ENCODE measurements at regions not wholly inside any gene's neighbourhood (a gene's known extent, or its start where the extent isn't known, plus 50 kb on each side); places are given as distances from the start of the nearest gene placed in this dataset.
A peak's percentile ranks its signal among the peaks of the same experiment; 100 is the strongest.

DNA sequence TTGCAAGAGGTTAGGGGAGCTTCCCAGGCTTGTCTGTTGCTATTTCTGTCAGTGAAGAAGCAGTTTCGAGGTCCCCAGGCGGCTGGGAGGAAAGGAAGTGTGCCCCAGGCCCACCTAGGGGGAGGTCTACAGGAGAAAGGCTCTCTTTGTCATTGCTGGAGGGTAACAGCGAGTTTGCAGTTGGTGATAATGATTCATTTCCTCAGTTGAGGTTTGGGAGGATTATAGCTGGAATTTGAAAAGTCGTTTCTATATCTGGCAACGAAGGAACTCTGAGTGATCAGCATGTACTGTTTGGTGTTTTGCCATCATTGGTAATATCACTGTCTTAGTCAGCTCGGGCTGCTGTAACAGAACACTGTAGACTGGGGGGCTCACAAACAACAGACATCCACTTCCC lies 65.5 kb upstream of the UBE3A start:
- no peaks in the 10 kb centered on the region for H3K9me3 ChIP-seq (ENCODE audit: control insufficient read depth, low read depth, low read length)
- H2BK20ac ChIP-seq (ENCODE audit: low read depth, low read length, poor library complexity, severe bottlenecking) = no peak overlapping the region
- no peaks in the 10 kb centered on the region for H3K27me3 ChIP-seq (ENCODE audit: insufficient read depth, low read length)
- H2BK5ac ChIP-seq (ENCODE audit: insufficient read length, low read length) = no peak overlapping the region
- no peaks in the 10 kb centered on the region for H3K79me2 ChIP-seq (ENCODE audit: insufficient read depth, low read length)
- Mint-ChIP-seq H3K27me3 (ENCODE audit: low read depth) (no peaks in the 10 kb centered on the region; the same call in 1 of the 2 replicates), H3K9me3 (peaks cover 3 to 5% of the 10 kb centered on the region in 2 experiments; a peak in 3 of 5 replicates), H3K4me1 (peaks cover 38 to 40% of the 10 kb centered on the region in 2 experiments), H3K4me3 (no peak overlapping the region; a peak in 1 of 5 replicates), H3K27ac (peak overlapping the region in 1 of 3 experiments; percentile 6; a peak in 2 of 7 replicates), H3K36me3 (ENCODE audit: insufficient read depth in 1 of 3, low read depth in 3 of 3) (peaks cover 0 to 3% (median 3%) of the 10 kb centered on the region in 3 experiments; a peak in 3 of 7 replicates)
- no peak overlapping the region for H3K4ac ChIP-seq (ENCODE audit: low read depth, low read length)
- H2BK120ac ChIP-seq (ENCODE audit: low read depth, low read length, poor library complexity, severe bottlenecking) = no peak overlapping the region
- H4K91ac ChIP-seq (ENCODE audit: insufficient read length, low read depth, low read length) = no peak overlapping the region
- H2AFZ ChIP-seq (ENCODE audit: low read length) = no peak overlapping the region
- no peak overlapping the region for H3K27ac ChIP-seq (ENCODE audit: insufficient read length, low read depth, low read length)
- no CpG with 5 or more reads among the region's 6 CpGs for WGBS (ENCODE audit: extremely low coverage, insufficient read length, low lambda C conversion rate)
- no peak overlapping the region for H2BK15ac ChIP-seq (ENCODE audit: low read depth, low read length)
- no peak overlapping the region for H3K23ac ChIP-seq (ENCODE audit: insufficient read length, low read depth, low read length)
- H3K18ac ChIP-seq (ENCODE audit: insufficient read length, low read depth, low read length) = no peak overlapping the region
- H3K14ac ChIP-seq (ENCODE audit: insufficient read depth, low read length) = no peak overlapping the region
- TF ChIP-seq, protein P1, sequence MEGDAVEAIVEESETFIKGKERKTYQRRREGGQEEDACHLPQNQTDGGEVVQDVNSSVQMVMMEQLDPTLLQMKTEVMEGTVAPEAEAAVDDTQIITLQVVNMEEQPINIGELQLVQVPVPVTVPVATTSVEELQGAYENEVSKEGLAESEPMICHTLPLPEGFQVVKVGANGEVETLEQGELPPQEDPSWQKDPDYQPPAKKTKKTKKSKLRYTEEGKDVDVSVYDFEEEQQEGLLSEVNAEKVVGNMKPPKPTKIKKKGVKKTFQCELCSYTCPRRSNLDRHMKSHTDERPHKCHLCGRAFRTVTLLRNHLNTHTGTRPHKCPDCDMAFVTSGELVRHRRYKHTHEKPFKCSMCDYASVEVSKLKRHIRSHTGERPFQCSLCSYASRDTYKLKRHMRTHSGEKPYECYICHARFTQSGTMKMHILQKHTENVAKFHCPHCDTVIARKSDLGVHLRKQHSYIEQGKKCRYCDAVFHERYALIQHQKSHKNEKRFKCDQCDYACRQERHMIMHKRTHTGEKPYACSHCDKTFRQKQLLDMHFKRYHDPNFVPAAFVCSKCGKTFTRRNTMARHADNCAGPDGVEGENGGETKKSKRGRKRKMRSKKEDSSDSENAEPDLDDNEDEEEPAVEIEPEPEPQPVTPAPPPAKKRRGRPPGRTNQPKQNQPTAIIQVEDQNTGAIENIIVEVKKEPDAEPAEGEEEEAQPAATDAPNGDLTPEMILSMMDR (conservative IDR thresholded peaks at IDR 0.05) = no peak
- H3K79me1 ChIP-seq (ENCODE audit: insufficient read depth, low read depth, low read length, poor library complexity, severe bottlenecking) = no peaks in the 10 kb centered on the region
- H3K9ac ChIP-seq (ENCODE audit: extremely low read depth, insufficient read length, low read length) = no peak overlapping the region
- no peak overlapping the region for H4K5ac ChIP-seq (ENCODE audit: insufficient read length, low read depth, low read length)
- no peaks in the 10 kb centered on the region for H4K20me1 ChIP-seq (ENCODE audit: control insufficient read depth, insufficient read depth, insufficient read length)
- no peak overlapping the region for H3K56ac ChIP-seq (ENCODE audit: insufficient read length, low read depth, low read length)
- H2AK5ac ChIP-seq (ENCODE audit: insufficient read length, low read length) = no peak overlapping the region
- no peak for DNase-seq
- H2BK12ac ChIP-seq (ENCODE audit: insufficient read length, low read depth, low read length) = no peak overlapping the region
- no peak overlapping the region for H3K4me2 ChIP-seq (ENCODE audit: insufficient read depth, insufficient read length, low read length)
- peaks cover 7% of the 10 kb centered on the region for H3K4me1 ChIP-seq (ENCODE audit: insufficient read depth, low read length)
- H3T11ph ChIP-seq (ENCODE audit: low read length) = no peak overlapping the region
- no peaks in the 10 kb centered on the region for H3K23me2 ChIP-seq (ENCODE audit: insufficient read length, low read depth, low read length, poor library complexity, severe bottlenecking)
- no peak overlapping the region for H4K8ac ChIP-seq (replicated peaks; ENCODE audit: insufficient read length, low read depth, low read length)
